HepG2 (cell line): ENCODE measurements at regions not wholly inside any gene's neighbourhood (a gene's known extent, or its start where the extent isn't known, plus 50 kb on each side); places are given as distances from the start of the nearest gene placed in this dataset.

Experiments
- BATF2 ChIP-seq: sonication (generic); formaldehyde crosslinking; IDR thresholded peaks from 2 replicates; pipeline ENCODE4 v1.8.0; 2022; ENCODE audit warnings: mild to moderate bottlenecking, missing genetic modification reagents, moderate library complexity
- CTCF ChIP-seq: sonication (generic); formaldehyde crosslinking; IDR thresholded peaks from 2 replicates; pipeline ENCODE4 v1.5.0; 2020; ENCODE audit warnings: mild to moderate bottlenecking, missing genetic modification reagents, moderate library complexity
- ELF4 ChIP-seq: sonication (generic); formaldehyde crosslinking; IDR thresholded peaks from 2 replicates; pipeline ENCODE4 v1.5.0; 2020; ENCODE audit warnings: missing genetic modification reagents, mild to moderate bottlenecking, moderate library complexity, borderline replicate concordance
- EP300 ChIP-seq, 3 experiments: sonication (generic) in 1 of 3; formaldehyde crosslinking in 1 of 3; IDR thresholded peaks; 2 replicates each; pipeline versions ENCODE4 v1.5.1 to v1.6.1; 2011 to 2020; ENCODE audit warnings: low read depth in 2 of 3, low read length in 2 of 3, borderline replicate concordance in 1 of 3, improper control_type of control experiment in 1 of 3, mild to moderate bottlenecking in 1 of 3, missing genetic modification reagents in 1 of 3, moderate library complexity in 1 of 3
- GTF2F1 ChIP-seq: fragments of 150-350 bp; IDR thresholded peaks from 2 replicates; pipeline ENCODE4 v1.6.1; 2014; ENCODE audit warnings: low read length
- HNRNPLL ChIP-seq: fragments of 200-400 bp; formaldehyde crosslinking; IDR thresholded peaks from 2 replicates; pipeline ENCODE4 v1.6.1; 2017; ENCODE audit warnings: mild to moderate bottlenecking, low read depth, low read length; ENCODE audit not compliant: poor library complexity, severe bottlenecking
- MYC ChIP-seq: sonication (generic); formaldehyde crosslinking; IDR thresholded peaks from 2 replicates; pipeline ENCODE4 v1.9.0; 2021; ENCODE audit warnings: missing genetic modification reagents, borderline replicate concordance
- NCOA1 ChIP-seq: sonication (generic); formaldehyde crosslinking; IDR thresholded peaks from 2 replicates; pipeline ENCODE4 v1.9.0; 2021; ENCODE audit warnings: missing genetic modification reagents
- RFXANK ChIP-seq: IDR thresholded peaks from 2 replicates; pipeline ENCODE4 v1.6.1; 2016
- SP1 ChIP-seq, 2 experiments: fragments of 450-650 bp in 1 of 2; sonication (generic) in 1 of 2; formaldehyde crosslinking in 1 of 2; IDR thresholded peaks; 2 replicates each; pipeline versions ENCODE4 v1.4.0 to v1.6.1; 2016 to 2020; ENCODE audit warnings: missing genetic modification reagents in 1 of 2
- ZNF639 ChIP-seq: conservative IDR thresholded peaks from 2 replicates; pipeline ENCODE4 v1.6.1; 2018; ENCODE audit warnings: missing genetic modification reagents
- ZSCAN30 ChIP-seq: sonication (generic); formaldehyde crosslinking; IDR thresholded peaks from 2 replicates; pipeline ENCODE4 v1.5.0; 2020; ENCODE audit warnings: mild to moderate bottlenecking, missing genetic modification reagents
- TF ChIP-seq, protein P1 (sequence below): sonication (generic); formaldehyde crosslinking; IDR thresholded peaks from 2 replicates; pipeline ENCODE4 v1.4.0; 2020; ENCODE audit warnings: missing genetic modification reagents
- TF ChIP-seq, protein P2 (sequence below): sonication (generic); formaldehyde crosslinking; IDR thresholded peaks from 2 replicates; pipeline ENCODE4 v1.8.1; 2022; ENCODE audit warnings: mild to moderate bottlenecking, missing genetic modification reagents

GRCh38 chr11:119481667-119482400 is 58.9 kb upstream of the THY1 start:
- TF ChIP-seq CTCF (CRISPR knock-in tag) (no peak), HNRNPLL (no peak), SP1 (IDR thresholded peaks at IDR 0.05) (no peak), SP1 (CRISPR knock-in tag; IDR thresholded peaks at IDR 0.05) (no peak), GTF2F1 (no peak), EP300 (IDR thresholded peaks at IDR 0.05; ENCODE audit: low read depth in 2 of 2, low read length in 2 of 2) (no peak), EP300 (CRISPR knock-in tag; IDR thresholded peaks at IDR 0.05; ENCODE audit: borderline replicate concordance) (no peak), MYC (no peak), BATF2 (no peak), ZSCAN30 (CRISPR knock-in tag) (no peak), ELF4 (no peak), NCOA1 (CRISPR knock-in tag) (no peak), ZNF639 (CRISPR knock-in tag) (no peak), RFXANK (CRISPR knock-in tag) (no peak)
- TF ChIP-seq, protein P1, sequence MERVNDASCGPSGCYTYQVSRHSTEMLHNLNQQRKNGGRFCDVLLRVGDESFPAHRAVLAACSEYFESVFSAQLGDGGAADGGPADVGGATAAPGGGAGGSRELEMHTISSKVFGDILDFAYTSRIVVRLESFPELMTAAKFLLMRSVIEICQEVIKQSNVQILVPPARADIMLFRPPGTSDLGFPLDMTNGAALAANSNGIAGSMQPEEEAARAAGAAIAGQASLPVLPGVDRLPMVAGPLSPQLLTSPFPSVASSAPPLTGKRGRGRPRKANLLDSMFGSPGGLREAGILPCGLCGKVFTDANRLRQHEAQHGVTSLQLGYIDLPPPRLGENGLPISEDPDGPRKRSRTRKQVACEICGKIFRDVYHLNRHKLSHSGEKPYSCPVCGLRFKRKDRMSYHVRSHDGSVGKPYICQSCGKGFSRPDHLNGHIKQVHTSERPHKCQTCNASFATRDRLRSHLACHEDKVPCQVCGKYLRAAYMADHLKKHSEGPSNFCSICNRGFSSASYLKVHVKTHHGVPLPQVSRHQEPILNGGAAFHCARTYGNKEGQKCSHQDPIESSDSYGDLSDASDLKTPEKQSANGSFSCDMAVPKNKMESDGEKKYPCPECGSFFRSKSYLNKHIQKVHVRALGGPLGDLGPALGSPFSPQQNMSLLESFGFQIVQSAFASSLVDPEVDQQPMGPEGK (CRISPR knock-in tag) = no peak
- TF ChIP-seq, protein P2, sequence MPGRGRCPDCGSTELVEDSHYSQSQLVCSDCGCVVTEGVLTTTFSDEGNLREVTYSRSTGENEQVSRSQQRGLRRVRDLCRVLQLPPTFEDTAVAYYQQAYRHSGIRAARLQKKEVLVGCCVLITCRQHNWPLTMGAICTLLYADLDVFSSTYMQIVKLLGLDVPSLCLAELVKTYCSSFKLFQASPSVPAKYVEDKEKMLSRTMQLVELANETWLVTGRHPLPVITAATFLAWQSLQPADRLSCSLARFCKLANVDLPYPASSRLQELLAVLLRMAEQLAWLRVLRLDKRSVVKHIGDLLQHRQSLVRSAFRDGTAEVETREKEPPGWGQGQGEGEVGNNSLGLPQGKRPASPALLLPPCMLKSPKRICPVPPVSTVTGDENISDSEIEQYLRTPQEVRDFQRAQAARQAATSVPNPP = no peak
